ENCODE measurements at regions not wholly inside any gene's neighbourhood (a gene's known extent, or its start where the extent isn't known, plus 50 kb on each side); places are given as distances from the start of the nearest gene placed in this dataset.

- no peak for DNase-seq (ENCODE audit: low read depth, low spot score)
Measured at GRCh38 chr20:22916021-22916842, 118.9 kb upstream of the SSTR4 start.

GRCh38 chr20:22918286-22918983 is 116.7 kb upstream of the SSTR4 start:
- DNase-seq (ENCODE audit: low read depth, low spot score): no peak

GRCh38 chr20:22920898-22921297 is 114.2 kb upstream of the SSTR4 start:
- DNase-seq (ENCODE audit: low read depth, low spot score): no peak

- DNase-seq (ENCODE audit: low read depth, low spot score): peak; percentile 5
Measured at GRCh38 chr20:22921595-22922421, 113.3 kb upstream of the SSTR4 start.

GRCh38 chr20:22922987-22923386 is 112.1 kb upstream of the SSTR4 start:
- no peak for DNase-seq (ENCODE audit: low read depth, low spot score)

GRCh38 chr20:22924046-22924737 is 110.9 kb upstream of the SSTR4 start:
- DNase-seq (ENCODE audit: low read depth, low spot score): no peak

- DNase-seq (ENCODE audit: low read depth, low spot score): no peak
Measured at GRCh38 chr20:22924949-22925612, 110.0 kb upstream of the SSTR4 start.

- DNase-seq (ENCODE audit: low read depth, low spot score): no peak
Measured at GRCh38 chr20:22925613-22925983, 109.5 kb upstream of the SSTR4 start.

- DNase-seq (ENCODE audit: low read depth, low spot score): no peak
Measured at GRCh38 chr20:22927537-22927936, 107.6 kb upstream of the SSTR4 start.

GRCh38 chr20:22928679-22929078 is 106.4 kb upstream of the SSTR4 start:
- no peak for DNase-seq (ENCODE audit: low read depth, low spot score)

- no peak for DNase-seq (ENCODE audit: low read depth, low spot score)
Measured at GRCh38 chr20:22929661-22930060, 105.5 kb upstream of the SSTR4 start.

- no peak for DNase-seq (ENCODE audit: low read depth, low spot score)
Measured at GRCh38 chr20:22931653-22932608, 103.2 kb upstream of the SSTR4 start.

GRCh38 chr20:22939181-22939580 is 95.9 kb upstream of the SSTR4 start:
- DNase-seq (ENCODE audit: low read depth, low spot score): no peak

- DNase-seq (ENCODE audit: low read depth, low spot score): no peak
Measured at GRCh38 chr20:22940350-22940749, 94.8 kb upstream of the SSTR4 start.

GRCh38 chr20:22941550-22941949 is 93.6 kb upstream of the SSTR4 start:
- no peak for DNase-seq (ENCODE audit: low read depth, low spot score)

- DNase-seq (ENCODE audit: low read depth, low spot score): no peak
Measured at GRCh38 chr20:22942742-22943141, 92.4 kb upstream of the SSTR4 start.

GRCh38 chr20:22944062-22944461 is 91.0 kb upstream of the SSTR4 start:
- no peak for DNase-seq (ENCODE audit: low read depth, low spot score)

GRCh38 chr20:22944936-22945335 is 90.2 kb upstream of the SSTR4 start:
- no peak for DNase-seq (ENCODE audit: low read depth, low spot score)

GRCh38 chr20:22946596-22946995 is 88.5 kb upstream of the SSTR4 start:
- DNase-seq (ENCODE audit: low read depth, low spot score): no peak

Data from astrocyte of the hippocampus (primary cell).